PC-9 (cell line): ENCODE measurements at regions not wholly inside any gene's neighbourhood (a gene's known extent, or its start where the extent isn't known, plus 50 kb on each side); places are given as distances from the start of the nearest gene placed in this dataset.

ENCODE experiments used
- BruUV-seq: library from RNA; stranded (reverse); fragments of 400-500 nt; replicated peaks from 2 replicates; lab custom pipeline; 2021; lab: Mats Ljungman, UMichigan
- CTCF ChIA-PET: fragments of 300-600 bp; sonication (Branson Sonifier 250); formaldehyde crosslinking; loops from one replicate; lab custom pipeline; 2022; ENCODE audit warnings: antibody characterized with exemption; lab: Charles Lee
- POLR2A ChIA-PET: fragments of 300-600 bp; sonication (Branson Sonifier 250); formaldehyde crosslinking; loops from one replicate; lab custom pipeline; 2022; ENCODE audit warnings: antibody characterized with exemption; ENCODE audit not compliant: unreplicated experiment; lab: Charles Lee
- DNase-seq, 2 experiments: peaks; one replicate each; pipeline versions ENCODE4 v3.0.0 to v3.0.0-alpha.2; 2015 to 2022; ENCODE audit warnings: mixed read lengths in 1 of 2
- H2AFZ ChIP-seq: fragments of 200-600 bp; sonication (generic); 2 replicates; pipeline ENCODE4 v1.8.1; 2017; ENCODE audit warnings: antibody characterized with exemption
- H3F3A ChIP-seq: fragments of 200-600 bp; sonication (generic); 2 replicates; pipeline ENCODE4 v1.8.1; 2017; ENCODE audit warnings: antibody characterized with exemption, mild to moderate bottlenecking, low read depth; ENCODE audit not compliant: insufficient read depth
- H3K27ac ChIP-seq: fragments of 200-600 bp; sonication (generic); 2 replicates; pipeline ENCODE4 v1.6.1; 2016; ENCODE audit warnings: mixed run types
- H3K27me3 ChIP-seq: fragments of 200-600 bp; sonication (generic); 2 replicates; pipeline ENCODE4 v1.6.1; 2016; ENCODE audit warnings: low read depth, mixed run types; ENCODE audit not compliant: insufficient read depth
- H3K36me3 ChIP-seq: fragments of 200-600 bp; sonication (generic); 2 replicates; pipeline ENCODE4 v1.6.1; 2016; ENCODE audit warnings: low read depth, mixed run types
- H3K4me1 ChIP-seq: fragments of 200-600 bp; sonication (generic); replicated peaks from 2 replicates; pipeline ENCODE4 v1.6.1; 2016; ENCODE audit warnings: mixed run types; ENCODE audit not compliant: insufficient read depth
- H3K4me2 ChIP-seq: fragments of 200-600 bp; sonication (generic); 2 replicates; pipeline ENCODE4 v1.6.1; 2017; ENCODE audit warnings: mixed run types
- H3K4me3 ChIP-seq: fragments of 200-600 bp; sonication (generic); 2 replicates; pipeline ENCODE4 v1.6.1; 2016; ENCODE audit warnings: mixed run types
- H3K79me2 ChIP-seq: fragments of 200-600 bp; sonication (generic); 2 replicates; pipeline ENCODE4 v1.6.1; 2017; ENCODE audit warnings: low read depth, mixed run types
- H3K9me2 ChIP-seq: fragments of 200-600 bp; sonication (generic); 2 replicates; pipeline ENCODE4 v1.8.1; 2017; ENCODE audit warnings: mild to moderate bottlenecking; ENCODE audit not compliant: insufficient read depth
- H3K9me3 ChIP-seq: fragments of 200-600 bp; sonication (generic); 2 replicates; pipeline ENCODE4 v1.8.1; 2016; ENCODE audit warnings: low read depth; ENCODE audit not compliant: insufficient read depth
- H4K20me1 ChIP-seq: fragments of 200-600 bp; sonication (generic); 2 replicates; pipeline ENCODE4 v1.8.1; 2017; ENCODE audit not compliant: insufficient read depth
- CTCF ChIP-seq: fragments of 200-600 bp; sonication (generic); conservative IDR thresholded peaks from 2 replicates; pipeline ENCODE4 v1.6.1; 2017; ENCODE audit warnings: mixed run types, antibody characterized with exemption, mild to moderate bottlenecking, moderate library complexity
- EZH2 ChIP-seq: fragments of 200-600 bp; sonication (generic); IDR thresholded peaks from 2 replicates; pipeline ENCODE4 v1.8.0; 2017; ENCODE audit warnings: antibody characterized with exemption, low read depth
- intact Hi-C: fragments of 100-400 bp; cut with micrococcal nuclease; formaldehyde crosslinking; loops from one replicate; pipeline ENCODE4 v1.10.0; 2022; ENCODE audit not compliant: unreplicated experiment

GRCh38 chr9:78543353-78543752 is 246.4 kb downstream of the PSAT1 start:
- TF ChIP-seq CTCF (no peak), EZH2 (no peak)
- Histone ChIP-seq H4K20me1 (no peaks in the 10 kb centered on the region), H3K4me2 (no peak overlapping the region), H2AFZ (no peak overlapping the region), H3K4me3 (no peak overlapping the region), H3K27me3 (peaks cover 9% of the 10 kb centered on the region; the same call in 1 of the 2 replicates), H3K9me3 (no peaks in the 10 kb centered on the region), H3K4me1 (no peaks in the 10 kb centered on the region), H3K36me3 (no peaks in the 10 kb centered on the region), H3K79me2 (no peaks in the 10 kb centered on the region), H3K9me2 (no peaks in the 10 kb centered on the region), H3K27ac (no peak overlapping the region), H3F3A (no peaks in the 10 kb centered on the region)
- POLR2A ChIA-PET: no interaction called here
- intact Hi-C loops: no loop called here
- no TSS peak for BruUV-seq
- no peak for DNase-seq
- CTCF ChIA-PET: no interaction called here

- Histone ChIP-seq H3K9me2 (no peaks in the 10 kb centered on the region), H3K27ac (no peak overlapping the region), H2AFZ (no peak overlapping the region), H3K4me1 (no peaks in the 10 kb centered on the region), H4K20me1 (no peaks in the 10 kb centered on the region), H3K79me2 (no peaks in the 10 kb centered on the region), H3K36me3 (no peaks in the 10 kb centered on the region), H3K4me3 (no peak overlapping the region), H3K9me3 (no peaks in the 10 kb centered on the region), H3F3A (no peaks in the 10 kb centered on the region), H3K27me3 (peaks cover 9% of the 10 kb centered on the region; the same call in 1 of the 2 replicates), H3K4me2 (no peak overlapping the region)
- CTCF ChIA-PET: no interaction called here
- POLR2A ChIA-PET: no interaction called here
- intact Hi-C loops: no loop called here
- TF ChIP-seq CTCF (no peak), EZH2 (no peak)
- no TSS peak for BruUV-seq
- DNase-seq: no peak
Observed at GRCh38 chr9:78544230-78544629, 247.3 kb downstream of the PSAT1 start.

- CTCF ChIA-PET: no interaction called here
- H3K4me1 ChIP-seq: no peaks in the 10 kb centered on the region
- no peak overlapping the region for H2AFZ ChIP-seq
- POLR2A ChIA-PET: no interaction called here
- intact Hi-C loops: no loop called here
- H3K79me2 ChIP-seq: no peaks in the 10 kb centered on the region
- H3K9me3 ChIP-seq: no peaks in the 10 kb centered on the region
- no peak for DNase-seq
- H3K27ac ChIP-seq: no peak overlapping the region
- no peaks in the 10 kb centered on the region for H3F3A ChIP-seq
- H3K4me3 ChIP-seq: no peak overlapping the region
- peaks cover 9% of the 10 kb centered on the region; the same call in 1 of the 2 replicates for H3K27me3 ChIP-seq
- H4K20me1 ChIP-seq: no peaks in the 10 kb centered on the region
- H3K4me2 ChIP-seq: no peak overlapping the region
- no peaks in the 10 kb centered on the region for H3K9me2 ChIP-seq
- no TSS peak for BruUV-seq
- TF ChIP-seq EZH2: no peak
- no peak for TF ChIP-seq CTCF
- H3K36me3 ChIP-seq: no peaks in the 10 kb centered on the region
Observed at GRCh38 chr9:78547831-78548230, 250.9 kb downstream of the PSAT1 start.
